ENCODE measurements at regions not wholly inside any gene's neighbourhood (a gene's known extent, or its start where the extent isn't known, plus 50 kb on each side); places are given as distances from the start of the nearest gene placed in this dataset.

DNA sequence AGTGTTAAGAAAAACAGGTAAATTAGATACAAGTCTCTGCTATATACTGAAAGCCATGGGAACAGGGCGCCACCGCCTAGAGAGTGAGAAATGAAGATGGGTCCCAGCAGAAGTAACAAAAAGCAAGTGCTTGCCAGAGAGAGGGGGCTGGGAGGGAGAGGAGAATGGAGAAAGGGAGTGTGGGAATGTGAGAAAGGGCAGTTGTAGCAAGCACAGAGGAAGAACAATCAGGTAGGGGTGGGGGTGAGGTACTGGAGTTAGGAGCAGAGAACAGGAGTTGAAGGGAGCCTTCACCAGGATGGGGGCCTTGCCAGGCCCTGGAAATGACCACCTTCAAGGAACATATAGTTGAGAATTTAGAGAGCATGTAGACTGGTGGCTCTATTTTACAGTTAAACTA lies 66.8 kb downstream of the TCF20 start:
- Histone ChIP-seq H3K79me2 (ENCODE audit: insufficient read depth, low read length) (peaks cover 52% of the 10 kb centered on the region), H3K9ac (ENCODE audit: low read length) (no peak overlapping the region), H3K4me3 (ENCODE audit: insufficient read depth, low read depth, low read length) (no peak overlapping the region), H3K4me1 (ENCODE audit: insufficient read depth, low read length) (no peaks in the 10 kb centered on the region), H4K20me1 (ENCODE audit: insufficient read depth, low read length) (peaks cover 86% of the 10 kb centered on the region), H3K27ac (ENCODE audit: low read depth, low read length) (no peak overlapping the region), H3K4me2 (ENCODE audit: low read length) (no peak overlapping the region), H3K36me3 (ENCODE audit: insufficient read depth, low read length) (peaks cover 4% of the 10 kb centered on the region), H3K27me3 (ENCODE audit: insufficient read depth, low read length) (no peaks in the 10 kb centered on the region), H2AFZ (ENCODE audit: low read depth, low read length) (no peak overlapping the region), H3K9me3 (ENCODE audit: insufficient read depth, low read depth, low read length) (no peaks in the 10 kb centered on the region)
- DNase-seq (ENCODE audit: low read depth) = no peak
- TF ChIP-seq, protein P1, sequence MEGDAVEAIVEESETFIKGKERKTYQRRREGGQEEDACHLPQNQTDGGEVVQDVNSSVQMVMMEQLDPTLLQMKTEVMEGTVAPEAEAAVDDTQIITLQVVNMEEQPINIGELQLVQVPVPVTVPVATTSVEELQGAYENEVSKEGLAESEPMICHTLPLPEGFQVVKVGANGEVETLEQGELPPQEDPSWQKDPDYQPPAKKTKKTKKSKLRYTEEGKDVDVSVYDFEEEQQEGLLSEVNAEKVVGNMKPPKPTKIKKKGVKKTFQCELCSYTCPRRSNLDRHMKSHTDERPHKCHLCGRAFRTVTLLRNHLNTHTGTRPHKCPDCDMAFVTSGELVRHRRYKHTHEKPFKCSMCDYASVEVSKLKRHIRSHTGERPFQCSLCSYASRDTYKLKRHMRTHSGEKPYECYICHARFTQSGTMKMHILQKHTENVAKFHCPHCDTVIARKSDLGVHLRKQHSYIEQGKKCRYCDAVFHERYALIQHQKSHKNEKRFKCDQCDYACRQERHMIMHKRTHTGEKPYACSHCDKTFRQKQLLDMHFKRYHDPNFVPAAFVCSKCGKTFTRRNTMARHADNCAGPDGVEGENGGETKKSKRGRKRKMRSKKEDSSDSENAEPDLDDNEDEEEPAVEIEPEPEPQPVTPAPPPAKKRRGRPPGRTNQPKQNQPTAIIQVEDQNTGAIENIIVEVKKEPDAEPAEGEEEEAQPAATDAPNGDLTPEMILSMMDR (IDR thresholded peaks at IDR 0.05; ENCODE audit: insufficient read depth, low read depth, low read length) = no peak
- no peak for TF ChIP-seq EZH2 (IDR thresholded peaks at IDR 0.05; ENCODE audit: insufficient read depth, low read length)
- no peak for FAIRE-seq
- Mint-ChIP-seq H3K4me3 (ENCODE audit: unreplicated experiment) (no peak overlapping the region), H3K4me1 (ENCODE audit: low read depth, unreplicated experiment) (peaks cover 20% of the 10 kb centered on the region), H3K9me3 (ENCODE audit: unreplicated experiment) (peaks cover 11% of the 10 kb centered on the region), H3K27ac (ENCODE audit: unreplicated experiment) (no peak overlapping the region), H3K27me3 (ENCODE audit: low read depth, unreplicated experiment) (no peaks in the 10 kb centered on the region), H3K36me3 (ENCODE audit: low read depth, unreplicated experiment) (peaks cover 21% of the 10 kb centered on the region)

DNA sequence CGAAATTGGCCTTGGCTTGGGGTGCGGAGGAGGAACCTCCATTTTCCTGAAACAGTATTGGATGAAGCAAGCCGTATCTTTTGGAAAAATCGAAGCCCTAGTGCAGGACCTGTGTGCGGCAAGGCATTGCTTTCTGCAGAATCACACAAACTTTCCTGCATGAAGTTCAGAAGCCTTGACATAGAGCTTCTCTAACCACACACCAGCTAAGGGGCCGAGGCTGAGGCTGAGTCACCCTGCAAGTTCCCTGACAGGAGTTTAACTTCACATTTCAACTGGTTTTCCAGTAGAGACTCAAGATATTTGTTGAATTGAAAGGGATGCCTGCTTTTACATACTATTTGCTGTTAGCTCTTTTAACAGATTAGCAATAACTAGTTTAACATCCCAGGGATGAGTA lies 67.8 kb downstream of the TCF20 start:
- Mint-ChIP-seq H3K36me3 (ENCODE audit: low read depth, unreplicated experiment) (peaks cover 21% of the 10 kb centered on the region), H3K4me1 (ENCODE audit: low read depth, unreplicated experiment) (peaks cover 20% of the 10 kb centered on the region), H3K9me3 (ENCODE audit: unreplicated experiment) (peaks cover 11% of the 10 kb centered on the region), H3K4me3 (ENCODE audit: unreplicated experiment) (no peak overlapping the region), H3K27ac (ENCODE audit: unreplicated experiment) (peak overlapping the region; percentile 84), H3K27me3 (ENCODE audit: low read depth, unreplicated experiment) (no peaks in the 10 kb centered on the region)
- H3K27ac ChIP-seq (ENCODE audit: low read depth, low read length) = no peak overlapping the region
- H3K27me3 ChIP-seq (ENCODE audit: insufficient read depth, low read length) = no peaks in the 10 kb centered on the region
- TF ChIP-seq EZH2 (IDR thresholded peaks at IDR 0.05; ENCODE audit: insufficient read depth, low read length) = no peak
- TF ChIP-seq, protein P1 (IDR thresholded peaks at IDR 0.05; ENCODE audit: insufficient read depth, low read depth, low read length) = no peak
- H3K4me3 ChIP-seq (ENCODE audit: insufficient read depth, low read depth, low read length) = no peak overlapping the region
- no peak overlapping the region for H3K4me2 ChIP-seq (ENCODE audit: low read length)
- DNase-seq (ENCODE audit: low read depth) (peak; percentile 57), FAIRE-seq (no peak)
- H3K4me1 ChIP-seq (ENCODE audit: insufficient read depth, low read length) = no peaks in the 10 kb centered on the region
- peaks cover 85% of the 10 kb centered on the region for H4K20me1 ChIP-seq (ENCODE audit: insufficient read depth, low read length)
- H3K79me2 ChIP-seq (ENCODE audit: insufficient read depth, low read length) = peaks cover 49% of the 10 kb centered on the region
- peaks cover 4% of the 10 kb centered on the region for H3K36me3 ChIP-seq (ENCODE audit: insufficient read depth, low read length)
- H3K9me3 ChIP-seq (ENCODE audit: insufficient read depth, low read depth, low read length) = no peaks in the 10 kb centered on the region
- H2AFZ ChIP-seq (ENCODE audit: low read depth, low read length) = no peak overlapping the region
- no peak overlapping the region for H3K9ac ChIP-seq (ENCODE audit: low read length)

DNA sequence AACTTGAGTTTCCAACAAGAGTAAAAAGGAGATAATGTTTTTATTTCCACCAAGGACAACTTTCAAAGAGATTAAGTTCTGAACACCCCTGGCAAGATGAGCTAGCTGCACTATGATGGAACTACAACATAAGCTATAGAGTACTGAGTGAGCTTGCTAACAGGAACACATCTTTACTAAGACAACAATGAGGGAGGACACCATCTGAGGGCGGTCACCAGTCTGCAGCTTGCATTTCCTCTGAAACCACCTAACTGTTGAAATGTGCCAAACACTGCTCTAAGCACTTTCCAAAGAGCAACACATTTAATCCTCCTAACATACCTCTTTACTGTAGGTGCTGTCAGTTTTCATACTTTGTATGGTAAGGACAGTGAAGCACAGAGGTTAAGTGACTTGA lies 68.4 kb downstream of the TCF20 start:
- no peak overlapping the region for H3K27ac Mint-ChIP-seq (ENCODE audit: unreplicated experiment)
- Histone ChIP-seq H3K27me3 (ENCODE audit: insufficient read depth, low read length) (no peaks in the 10 kb centered on the region), H3K9me3 (ENCODE audit: insufficient read depth, low read depth, low read length) (no peaks in the 10 kb centered on the region), H3K4me3 (ENCODE audit: insufficient read depth, low read depth, low read length) (no peak overlapping the region), H3K9ac (ENCODE audit: low read length) (no peak overlapping the region), H2AFZ (ENCODE audit: low read depth, low read length) (no peak overlapping the region), H3K4me2 (ENCODE audit: low read length) (no peak overlapping the region), H4K20me1 (ENCODE audit: insufficient read depth, low read length) (peaks cover 87% of the 10 kb centered on the region), H3K79me2 (ENCODE audit: insufficient read depth, low read length) (peaks cover 51% of the 10 kb centered on the region), H3K36me3 (ENCODE audit: insufficient read depth, low read length) (peaks cover 4% of the 10 kb centered on the region), H3K27ac (ENCODE audit: low read depth, low read length) (no peak overlapping the region), H3K4me1 (ENCODE audit: insufficient read depth, low read length) (no peaks in the 10 kb centered on the region)
- TF ChIP-seq, protein P1 (IDR thresholded peaks at IDR 0.05; ENCODE audit: insufficient read depth, low read depth, low read length) = no peak
- no peak for TF ChIP-seq EZH2 (IDR thresholded peaks at IDR 0.05; ENCODE audit: insufficient read depth, low read length)
- H3K9me3 Mint-ChIP-seq (ENCODE audit: unreplicated experiment) = peaks cover 11% of the 10 kb centered on the region
- H3K36me3 Mint-ChIP-seq (ENCODE audit: low read depth, unreplicated experiment) = peaks cover 21% of the 10 kb centered on the region
- no peak for DNase-seq (ENCODE audit: low read depth)
- FAIRE-seq = no peak
- no peak overlapping the region for H3K4me3 Mint-ChIP-seq (ENCODE audit: unreplicated experiment)
- no peaks in the 10 kb centered on the region for H3K27me3 Mint-ChIP-seq (ENCODE audit: low read depth, unreplicated experiment)
- peaks cover 20% of the 10 kb centered on the region for H3K4me1 Mint-ChIP-seq (ENCODE audit: low read depth, unreplicated experiment)

Measured in astrocyte (in vitro differentiated cells and primary cell).